HCT116 (cell line): ENCODE measurements at regions not wholly inside any gene's neighbourhood (a gene's known extent, or its start where the extent isn't known, plus 50 kb on each side); places are given as distances from the start of the nearest gene placed in this dataset.

Source experiments
- ATAC-seq: fragments of 200-7000 bp; cut with Tn5 transposase; 2 replicates; pipeline ENCODE4 v1.9.1; 2020; ENCODE audit warnings: mild to moderate bottlenecking, moderate library complexity
- BruUV-seq: library from RNA; stranded (reverse); fragments of 400-500 nt; replicated peaks from 2 replicates; lab custom pipeline; 2021; lab: Mats Ljungman, UMichigan
- CTCF ChIA-PET: fragments of 300-600 bp; sonication (Branson Sonifier 250); formaldehyde crosslinking; loops from one replicate; lab custom pipeline; 2021; ENCODE audit warnings: antibody characterized with exemption; lab: Charles Lee
- POLR2A ChIA-PET: fragments of 300-600, 350-600 bp; sonication (Branson Sonifier 250); formaldehyde crosslinking; loops from one replicate; lab custom pipeline; 2021; ENCODE audit warnings: antibody characterized with exemption; lab: Charles Lee
- RAD21 ChIA-PET, 2 experiments: fragments of 300-600 bp; sonication (Branson Sonifier 250); formaldehyde crosslinking; loops; one replicate each; lab custom pipeline; 2023; ENCODE audit warnings: low total read pairs in 2 of 2; ENCODE audit not compliant: uncharacterized antibody in 2 of 2, unreplicated experiment in 2 of 2, low non-redundant PET in 1 of 2; lab: Charles Lee
- DNase-seq: peaks from one replicate; pipeline ENCODE4 v3.0.0-alpha.2; 2010; ENCODE audit warnings: low read depth, low spot score
- H2AFZ ChIP-seq: fragments of 200-600 bp; shearing (Covaris generic), sonication (generic); 2 replicates; pipeline ENCODE4 v1.6.1; 2017; ENCODE audit warnings: low read depth, mixed run types, mixed read lengths, antibody characterized with exemption, low read length; ENCODE audit not compliant: poor library complexity, severe bottlenecking
- H3K27ac ChIP-seq: 2 replicates; pipeline ENCODE4 v1.5.1; 2012; ENCODE audit warnings: low read depth, low read length
- H3K27me3 ChIP-seq: fragments of 200-600 bp; sonication (generic); 2 replicates; pipeline ENCODE4 v1.6.1; 2016; ENCODE audit warnings: mixed run types, low read length, mixed read lengths; ENCODE audit not compliant: insufficient read depth
- H3K36me3 ChIP-seq, 2 experiments: fragments of 200-500 bp in 1 of 2; fragments of 200-600 bp in 1 of 2; sonication (Bioruptor generic) in 1 of 2; sonication (generic) in 1 of 2; 2 replicates each; pipeline versions ENCODE4 v1.5.1 to v1.6.1; 2014 to 2016; ENCODE audit warnings: low read length in 2 of 2, inconsistent platforms in 1 of 2, mixed read lengths in 1 of 2, mixed run types in 1 of 2; ENCODE audit not compliant: insufficient read depth in 2 of 2, control insufficient read depth in 1 of 2
- H3K4me1 ChIP-seq, 2 experiments: fragments of 200-600 bp in 1 of 2; sonication (generic) in 1 of 2; 2 replicates each; pipeline versions ENCODE4 v1.5.1 to v1.6.1; 2012 to 2017; ENCODE audit warnings: low read length in 2 of 2, inconsistent platforms in 1 of 2, mild to moderate bottlenecking in 1 of 2, mixed read lengths in 1 of 2, mixed run types in 1 of 2, moderate library complexity in 1 of 2; ENCODE audit not compliant: insufficient read depth in 2 of 2, control insufficient read depth in 1 of 2
- H3K4me2 ChIP-seq: fragments of 200-600 bp; sonication (generic); 2 replicates; pipeline ENCODE4 v1.6.1; 2017; ENCODE audit warnings: mixed run types, low read length, mixed read lengths
- H3K4me3 ChIP-seq, 2 experiments: fragments of 200-600 bp in 1 of 2; sonication (generic) in 1 of 2; replicated peaks in 1 of 2; 2 replicates each; pipeline ENCODE4 v1.5.1; 2011 to 2016; ENCODE audit warnings: low read length in 2 of 2, control low read depth in 1 of 2, low read depth in 1 of 2, mild to moderate bottlenecking in 1 of 2, mixed read lengths in 1 of 2, mixed run types in 1 of 2
- H3K79me2 ChIP-seq: fragments of 200-600 bp; sonication (generic); 2 replicates; pipeline ENCODE4 v1.6.1; 2017; ENCODE audit warnings: mild to moderate bottlenecking, mixed run types, low read length, moderate library complexity, mixed read lengths; ENCODE audit not compliant: insufficient read depth
- H3K9ac ChIP-seq: fragments of 200-600 bp; sonication (generic); 2 replicates; pipeline ENCODE4 v1.6.1; 2016; ENCODE audit warnings: low read length, mixed read lengths
- H3K9me2 ChIP-seq: fragments of 200-600 bp; sonication (generic), shearing (Covaris generic); 2 replicates; pipeline ENCODE4 v1.6.1; 2017; ENCODE audit warnings: mixed run types, mild to moderate bottlenecking, moderate library complexity; ENCODE audit not compliant: insufficient read depth
- H3K9me3 ChIP-seq, 2 experiments: fragments of 200-500 bp in 1 of 2; fragments of 200-600 bp in 1 of 2; sonication (Bioruptor generic) in 1 of 2; sonication (generic) in 1 of 2; 2 replicates each; pipeline ENCODE4 v1.6.1; 2014 to 2017; ENCODE audit warnings: low read length in 2 of 2, mixed read lengths in 2 of 2, inconsistent platforms in 1 of 2, low read depth in 1 of 2, mild to moderate bottlenecking in 1 of 2, mixed run types in 1 of 2, moderate library complexity in 1 of 2; ENCODE audit not compliant: control insufficient read depth in 1 of 2, insufficient read depth in 1 of 2
- H4K20me1 ChIP-seq: fragments of 200-600 bp; sonication (generic), shearing (Covaris generic); 2 replicates; pipeline ENCODE4 v1.6.1; 2017; ENCODE audit warnings: mixed run types, mild to moderate bottlenecking, moderate library complexity; ENCODE audit not compliant: insufficient read depth
- EGR1 ChIP-seq: IDR thresholded peaks from 2 replicates; pipeline ENCODE4 v1.6.1; 2012; ENCODE audit warnings: low read depth
- ELF1 ChIP-seq: IDR thresholded peaks from 2 replicates; pipeline ENCODE4 v1.6.1; 2012; ENCODE audit warnings: low read depth, borderline replicate concordance
- EZH2 ChIP-seq: fragments of 200-600 bp; sonication (generic); IDR thresholded peaks from 2 replicates; pipeline ENCODE4 v1.6.1; 2017; ENCODE audit warnings: antibody characterized with exemption, mixed run types
- EZH2phosphoT487 ChIP-seq: fragments of 200-600 bp; IDR thresholded peaks from 2 replicates; pipeline ENCODE4 v1.6.1; 2018; ENCODE audit warnings: antibody characterized with exemption, borderline replicate concordance
- FOSL1 ChIP-seq: IDR thresholded peaks from 2 replicates; pipeline ENCODE4 v1.6.1; 2012; ENCODE audit warnings: low read depth
- POLR2A ChIP-seq: IDR thresholded peaks from 2 replicates; pipeline ENCODE4 v1.7.0; 2011; ENCODE audit warnings: borderline replicate concordance; ENCODE audit not compliant: insufficient read depth, insufficient read length; ENCODE audit errors: extremely low read depth
- POLR2AphosphoS5 ChIP-seq: IDR thresholded peaks from 2 replicates; pipeline ENCODE4 v1.6.1; 2011; ENCODE audit warnings: mild to moderate bottlenecking, low read depth, low read length, moderate library complexity
- RAD21 ChIP-seq: IDR thresholded peaks from 2 replicates; pipeline ENCODE4 v1.6.1; 2012; ENCODE audit warnings: low read depth, mild to moderate bottlenecking
- SIN3A ChIP-seq: IDR thresholded peaks from 2 replicates; pipeline ENCODE4 v1.6.1; 2012; ENCODE audit warnings: low read depth
- SP1 ChIP-seq: IDR thresholded peaks from 2 replicates; pipeline ENCODE4 v1.6.1; 2012; ENCODE audit warnings: low read depth
- YY1 ChIP-seq: IDR thresholded peaks from 2 replicates; pipeline ENCODE4 v1.6.1; 2011; ENCODE audit warnings: low read length, low read depth, moderate library complexity, mild to moderate bottlenecking; ENCODE audit not compliant: insufficient replicate concordance; ENCODE audit errors: extremely low read depth
- ZFX ChIP-seq: fragments of 450-650 bp; IDR thresholded peaks from 2 replicates; pipeline ENCODE4 v1.6.1; 2017
- ZNF274 ChIP-seq: fragments of 200-500 bp; sonication (Bioruptor generic); IDR thresholded peaks from 2 replicates; pipeline ENCODE4 v1.6.1; 2014; ENCODE audit warnings: mild to moderate bottlenecking, low read depth, low read length, inconsistent platforms
- intact Hi-C: fragments of 100-400 bp; cut with micrococcal nuclease; formaldehyde crosslinking; loops from 2 replicates; pipeline ENCODE4 v1.10.0; 2022
- TF ChIP-seq, protein P1 (sequence below): IDR thresholded peaks from 2 replicates; pipeline ENCODE4 v1.6.1; 2012
- TF ChIP-seq, protein P2 (sequence below): IDR thresholded peaks from 2 replicates; pipeline ENCODE4 v1.6.1; 2011; ENCODE audit warnings: mild to moderate bottlenecking, low read length, moderate library complexity; ENCODE audit not compliant: insufficient replicate concordance; ENCODE audit errors: extremely low read depth
- TF ChIP-seq, protein P3 (sequence below): IDR thresholded peaks from 2 replicates; pipeline ENCODE4 v1.6.1; 2012; ENCODE audit warnings: low read depth
- TF ChIP-seq, protein P4 (sequence below): IDR thresholded peaks from 2 replicates; pipeline ENCODE4 v1.6.1; 2012

DNA sequence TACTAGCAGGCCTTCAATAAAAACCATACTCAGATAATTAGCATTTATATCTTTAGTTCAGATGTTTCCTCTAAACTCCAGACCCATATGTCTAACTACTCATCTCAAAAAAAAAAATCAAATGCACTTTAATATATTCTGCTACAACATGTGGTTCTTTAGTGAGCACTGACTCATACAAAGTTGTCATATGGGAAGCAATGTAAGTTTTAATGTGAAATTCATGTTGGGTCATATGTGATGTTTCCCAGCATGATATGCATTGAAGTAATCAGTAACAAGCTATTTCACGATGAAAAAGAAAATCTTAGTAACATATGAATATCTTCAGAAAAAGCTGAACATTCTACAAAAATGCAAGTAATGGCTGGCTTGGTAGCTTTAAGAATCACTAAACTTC, 859.7 kb upstream of the ADGRB3 start:
- BruUV-seq: no TSS peak
- H3K27me3 ChIP-seq: no peaks in the 10 kb centered on the region
- no peak overlapping the region for H3K4me3 ChIP-seq
- H3K9me3 ChIP-seq: peaks cover 3 to 20% of the 10 kb centered on the region in 2 experiments; a peak in 2 of 4 replicates
- RAD21 ChIA-PET: no interaction called here
- DNase-seq: no peak
- CTCF ChIA-PET: no interaction called here
- no peaks in the 10 kb centered on the region for H3K36me3 ChIP-seq
- H3K27ac ChIP-seq: no peak overlapping the region
- H3K79me2 ChIP-seq: no peaks in the 10 kb centered on the region
- H3K4me2 ChIP-seq: no peak overlapping the region
- H3K4me1 ChIP-seq: no peaks in the 10 kb centered on the region
- intact Hi-C loops: no loop called here
- POLR2A ChIA-PET: no interaction called here
- no peak overlapping the region for H3K9ac ChIP-seq
- no peak for ATAC-seq
- H2AFZ ChIP-seq: no peak overlapping the region
- H3K9me2 ChIP-seq: no peaks in the 10 kb centered on the region
- no peaks in the 10 kb centered on the region for H4K20me1 ChIP-seq
- TF ChIP-seq, protein P1, sequence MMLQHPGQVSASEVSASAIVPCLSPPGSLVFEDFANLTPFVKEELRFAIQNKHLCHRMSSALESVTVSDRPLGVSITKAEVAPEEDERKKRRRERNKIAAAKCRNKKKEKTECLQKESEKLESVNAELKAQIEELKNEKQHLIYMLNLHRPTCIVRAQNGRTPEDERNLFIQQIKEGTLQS: no peak
- TF ChIP-seq, protein P2, sequence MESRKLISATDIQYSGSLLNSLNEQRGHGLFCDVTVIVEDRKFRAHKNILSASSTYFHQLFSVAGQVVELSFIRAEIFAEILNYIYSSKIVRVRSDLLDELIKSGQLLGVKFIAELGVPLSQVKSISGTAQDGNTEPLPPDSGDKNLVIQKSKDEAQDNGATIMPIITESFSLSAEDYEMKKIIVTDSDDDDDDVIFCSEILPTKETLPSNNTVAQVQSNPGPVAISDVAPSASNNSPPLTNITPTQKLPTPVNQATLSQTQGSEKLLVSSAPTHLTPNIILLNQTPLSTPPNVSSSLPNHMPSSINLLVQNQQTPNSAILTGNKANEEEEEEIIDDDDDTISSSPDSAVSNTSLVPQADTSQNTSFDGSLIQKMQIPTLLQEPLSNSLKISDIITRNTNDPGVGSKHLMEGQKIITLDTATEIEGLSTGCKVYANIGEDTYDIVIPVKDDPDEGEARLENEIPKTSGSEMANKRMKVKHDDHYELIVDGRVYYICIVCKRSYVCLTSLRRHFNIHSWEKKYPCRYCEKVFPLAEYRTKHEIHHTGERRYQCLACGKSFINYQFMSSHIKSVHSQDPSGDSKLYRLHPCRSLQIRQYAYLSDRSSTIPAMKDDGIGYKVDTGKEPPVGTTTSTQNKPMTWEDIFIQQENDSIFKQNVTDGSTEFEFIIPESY: no peak
- no peak for TF ChIP-seq YY1
- TF ChIP-seq, protein P3, sequence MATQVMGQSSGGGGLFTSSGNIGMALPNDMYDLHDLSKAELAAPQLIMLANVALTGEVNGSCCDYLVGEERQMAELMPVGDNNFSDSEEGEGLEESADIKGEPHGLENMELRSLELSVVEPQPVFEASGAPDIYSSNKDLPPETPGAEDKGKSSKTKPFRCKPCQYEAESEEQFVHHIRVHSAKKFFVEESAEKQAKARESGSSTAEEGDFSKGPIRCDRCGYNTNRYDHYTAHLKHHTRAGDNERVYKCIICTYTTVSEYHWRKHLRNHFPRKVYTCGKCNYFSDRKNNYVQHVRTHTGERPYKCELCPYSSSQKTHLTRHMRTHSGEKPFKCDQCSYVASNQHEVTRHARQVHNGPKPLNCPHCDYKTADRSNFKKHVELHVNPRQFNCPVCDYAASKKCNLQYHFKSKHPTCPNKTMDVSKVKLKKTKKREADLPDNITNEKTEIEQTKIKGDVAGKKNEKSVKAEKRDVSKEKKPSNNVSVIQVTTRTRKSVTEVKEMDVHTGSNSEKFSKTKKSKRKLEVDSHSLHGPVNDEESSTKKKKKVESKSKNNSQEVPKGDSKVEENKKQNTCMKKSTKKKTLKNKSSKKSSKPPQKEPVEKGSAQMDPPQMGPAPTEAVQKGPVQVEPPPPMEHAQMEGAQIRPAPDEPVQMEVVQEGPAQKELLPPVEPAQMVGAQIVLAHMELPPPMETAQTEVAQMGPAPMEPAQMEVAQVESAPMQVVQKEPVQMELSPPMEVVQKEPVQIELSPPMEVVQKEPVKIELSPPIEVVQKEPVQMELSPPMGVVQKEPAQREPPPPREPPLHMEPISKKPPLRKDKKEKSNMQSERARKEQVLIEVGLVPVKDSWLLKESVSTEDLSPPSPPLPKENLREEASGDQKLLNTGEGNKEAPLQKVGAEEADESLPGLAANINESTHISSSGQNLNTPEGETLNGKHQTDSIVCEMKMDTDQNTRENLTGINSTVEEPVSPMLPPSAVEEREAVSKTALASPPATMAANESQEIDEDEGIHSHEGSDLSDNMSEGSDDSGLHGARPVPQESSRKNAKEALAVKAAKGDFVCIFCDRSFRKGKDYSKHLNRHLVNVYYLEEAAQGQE: no peak
- TF ChIP-seq, protein P4, sequence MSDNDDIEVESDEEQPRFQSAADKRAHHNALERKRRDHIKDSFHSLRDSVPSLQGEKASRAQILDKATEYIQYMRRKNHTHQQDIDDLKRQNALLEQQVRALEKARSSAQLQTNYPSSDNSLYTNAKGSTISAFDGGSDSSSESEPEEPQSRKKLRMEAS: no peak
- TF ChIP-seq ZFX: no peak
- TF ChIP-seq ZNF274: no peak
- no peak for TF ChIP-seq SIN3A
- no peak for TF ChIP-seq SP1
- no peak for TF ChIP-seq ELF1
- no peak for TF ChIP-seq POLR2AphosphoS5
- TF ChIP-seq POLR2A: no peak
- TF ChIP-seq EZH2: no peak
- no peak for TF ChIP-seq RAD21
- no peak for TF ChIP-seq EGR1
- no peak for TF ChIP-seq EZH2phosphoT487
- no peak for TF ChIP-seq FOSL1
